ENCODE measurements at regions not wholly inside any gene's neighbourhood (a gene's known extent, or its start where the extent isn't known, plus 50 kb on each side); places are given as distances from the start of the nearest gene placed in this dataset.
A peak's percentile ranks its signal among the peaks of the same experiment; 100 is the strongest.

DNA sequence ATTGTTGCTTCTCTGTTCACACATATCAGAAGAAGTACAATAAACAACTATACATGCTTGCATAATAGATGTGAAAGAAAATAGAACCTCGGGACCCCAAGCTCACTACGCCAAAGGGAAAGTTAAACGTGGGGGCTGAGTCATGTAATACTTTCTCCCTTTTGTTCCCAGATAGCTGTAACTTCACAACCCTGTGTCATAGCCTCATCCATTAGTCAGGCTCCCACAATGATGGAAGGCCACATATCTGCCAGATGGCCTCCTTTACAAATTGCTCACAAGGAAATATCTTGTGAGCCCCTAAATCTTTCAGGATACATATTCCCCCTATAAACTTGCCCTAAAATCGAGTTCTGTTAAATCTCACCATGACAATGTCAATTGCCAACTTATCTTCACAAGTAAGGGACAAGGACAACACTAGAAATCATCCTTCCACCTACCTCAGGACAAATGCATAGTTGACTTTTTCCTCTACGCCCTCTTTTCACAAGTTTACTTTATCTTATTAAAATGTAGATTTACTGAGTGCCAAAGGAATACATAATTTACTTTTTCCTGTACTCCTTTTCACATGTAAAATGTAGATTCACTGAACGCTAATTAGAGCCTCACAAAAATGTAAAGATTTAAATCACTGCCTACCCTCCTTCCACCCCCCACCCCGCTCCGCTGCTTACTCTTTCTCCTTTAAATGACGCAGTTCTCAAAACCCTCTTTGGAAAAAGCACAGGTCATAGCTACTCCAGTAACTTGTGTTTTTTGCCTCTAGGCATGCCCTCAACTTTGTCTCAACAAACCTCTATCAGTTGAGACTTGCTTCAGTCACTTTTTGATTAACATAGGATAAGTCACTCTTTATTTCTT, 477.1 kb downstream of the DTHD1 start (continued):
- TF ChIP-seq, protein P1, sequence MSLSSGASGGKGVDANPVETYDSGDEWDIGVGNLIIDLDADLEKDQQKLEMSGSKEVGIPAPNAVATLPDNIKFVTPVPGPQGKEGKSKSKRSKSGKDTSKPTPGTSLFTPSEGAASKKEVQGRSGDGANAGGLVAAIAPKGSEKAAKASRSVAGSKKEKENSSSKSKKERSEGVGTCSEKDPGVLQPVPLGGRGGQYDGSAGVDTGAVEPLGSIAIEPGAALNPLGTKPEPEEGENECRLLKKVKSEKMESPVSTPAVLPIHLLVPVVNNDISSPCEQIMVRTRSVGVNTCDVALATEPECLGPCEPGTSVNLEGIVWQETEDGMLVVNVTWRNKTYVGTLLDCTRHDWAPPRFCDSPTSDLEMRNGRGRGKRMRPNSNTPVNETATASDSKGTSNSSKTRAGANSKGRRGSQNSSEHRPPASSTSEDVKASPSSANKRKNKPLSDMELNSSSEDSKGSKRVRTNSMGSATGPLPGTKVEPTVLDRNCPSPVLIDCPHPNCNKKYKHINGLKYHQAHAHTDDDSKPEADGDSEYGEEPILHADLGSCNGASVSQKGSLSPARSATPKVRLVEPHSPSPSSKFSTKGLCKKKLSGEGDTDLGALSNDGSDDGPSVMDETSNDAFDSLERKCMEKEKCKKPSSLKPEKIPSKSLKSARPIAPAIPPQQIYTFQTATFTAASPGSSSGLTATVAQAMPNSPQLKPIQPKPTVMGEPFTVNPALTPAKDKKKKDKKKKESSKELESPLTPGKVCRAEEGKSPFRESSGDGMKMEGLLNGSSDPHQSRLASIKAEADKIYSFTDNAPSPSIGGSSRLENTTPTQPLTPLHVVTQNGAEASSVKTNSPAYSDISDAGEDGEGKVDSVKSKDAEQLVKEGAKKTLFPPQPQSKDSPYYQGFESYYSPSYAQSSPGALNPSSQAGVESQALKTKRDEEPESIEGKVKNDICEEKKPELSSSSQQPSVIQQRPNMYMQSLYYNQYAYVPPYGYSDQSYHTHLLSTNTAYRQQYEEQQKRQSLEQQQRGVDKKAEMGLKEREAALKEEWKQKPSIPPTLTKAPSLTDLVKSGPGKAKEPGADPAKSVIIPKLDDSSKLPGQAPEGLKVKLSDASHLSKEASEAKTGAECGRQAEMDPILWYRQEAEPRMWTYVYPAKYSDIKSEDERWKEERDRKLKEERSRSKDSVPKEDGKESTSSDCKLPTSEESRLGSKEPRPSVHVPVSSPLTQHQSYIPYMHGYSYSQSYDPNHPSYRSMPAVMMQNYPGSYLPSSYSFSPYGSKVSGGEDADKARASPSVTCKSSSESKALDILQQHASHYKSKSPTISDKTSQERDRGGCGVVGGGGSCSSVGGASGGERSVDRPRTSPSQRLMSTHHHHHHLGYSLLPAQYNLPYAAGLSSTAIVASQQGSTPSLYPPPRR (CRISPR knock-in tag; IDR thresholded peaks at IDR 0.05; ENCODE audit: borderline replicate concordance), result no peak
- TF ChIP-seq, protein P2, sequence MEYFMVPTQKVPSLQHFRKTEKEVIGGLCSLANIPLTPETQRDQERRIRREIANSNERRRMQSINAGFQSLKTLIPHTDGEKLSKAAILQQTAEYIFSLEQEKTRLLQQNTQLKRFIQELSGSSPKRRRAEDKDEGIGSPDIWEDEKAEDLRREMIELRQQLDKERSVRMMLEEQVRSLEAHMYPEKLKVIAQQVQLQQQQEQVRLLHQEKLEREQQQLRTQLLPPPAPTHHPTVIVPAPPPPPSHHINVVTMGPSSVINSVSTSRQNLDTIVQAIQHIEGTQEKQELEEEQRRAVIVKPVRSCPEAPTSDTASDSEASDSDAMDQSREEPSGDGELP (CRISPR knock-in tag; IDR thresholded peaks at IDR 0.05; ENCODE audit: borderline replicate concordance), result no peak
- TF ChIP-seq ZNF79 (CRISPR knock-in tag; IDR thresholded peaks at IDR 0.05; ENCODE audit: low read depth), result no peak
- no peak for TF ChIP-seq NR2C2 (CRISPR knock-in tag; IDR thresholded peaks at IDR 0.05)
- TF ChIP-seq NR2C2 (tag; IDR thresholded peaks at IDR 0.05), result 0 out of 2 replicates have a peak, but pooled peaks have one; percentile 31
- no peak for TF ChIP-seq LARP7 (IDR thresholded peaks at IDR 0.05)
- peak; percentile 30; the same call in 1 of the 2 replicates for TF ChIP-seq FOSL1 (tag; conservative IDR thresholded peaks at IDR 0.05)
- TF ChIP-seq, protein P3, sequence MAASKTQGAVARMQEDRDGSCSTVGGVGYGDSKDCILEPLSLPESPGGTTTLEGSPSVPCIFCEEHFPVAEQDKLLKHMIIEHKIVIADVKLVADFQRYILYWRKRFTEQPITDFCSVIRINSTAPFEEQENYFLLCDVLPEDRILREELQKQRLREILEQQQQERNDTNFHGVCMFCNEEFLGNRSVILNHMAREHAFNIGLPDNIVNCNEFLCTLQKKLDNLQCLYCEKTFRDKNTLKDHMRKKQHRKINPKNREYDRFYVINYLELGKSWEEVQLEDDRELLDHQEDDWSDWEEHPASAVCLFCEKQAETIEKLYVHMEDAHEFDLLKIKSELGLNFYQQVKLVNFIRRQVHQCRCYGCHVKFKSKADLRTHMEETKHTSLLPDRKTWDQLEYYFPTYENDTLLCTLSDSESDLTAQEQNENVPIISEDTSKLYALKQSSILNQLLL (CRISPR knock-in tag; IDR thresholded peaks at IDR 0.05; ENCODE audit: borderline replicate concordance), result no peak
